Superior temporal gyrus (tissue), 1 donor: ENCODE measurements at regions not wholly inside any gene's neighbourhood (a gene's known extent, or its start where the extent isn't known, plus 50 kb on each side); places are given as distances from the start of the nearest gene placed in this dataset.
A peak's percentile ranks its signal among the peaks of the same experiment; 100 is the strongest.

Experiments
- DNase-seq: peaks from one replicate; pipeline ENCODE4 v3.0.0-alpha.2; 2016; ENCODE audit errors: extremely low spot score

DNA sequence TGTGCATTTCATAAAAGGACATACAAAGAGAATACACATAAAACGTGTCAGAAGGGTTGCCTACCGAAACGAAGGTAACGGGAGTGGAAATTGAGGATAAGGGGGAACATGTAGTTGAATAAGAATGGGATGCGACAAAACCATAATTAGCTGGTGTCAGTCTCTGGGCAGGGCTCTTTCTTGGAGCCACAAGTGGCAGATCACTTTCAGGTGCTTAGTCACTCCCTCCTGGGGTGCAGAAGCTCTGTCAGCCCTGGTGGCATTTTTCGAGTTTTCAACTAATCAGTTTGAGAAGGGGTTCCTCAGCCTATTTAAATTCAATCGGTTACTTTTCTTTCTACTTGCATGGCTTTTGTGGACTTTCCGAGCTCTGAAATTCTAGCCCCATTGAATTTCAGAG is 133.9 kb upstream of the IGSF21 start:
- no peak for DNase-seq

- no peak for DNase-seq
Measured at GRCh38 chr1:17976854-17977253, 130.7 kb upstream of the IGSF21 start.

- no peak for DNase-seq
Measured at GRCh38 chr1:17978016-17978415, 129.6 kb upstream of the IGSF21 start.

- DNase-seq: no peak
Measured at GRCh38 chr1:17979815-17980214, 127.8 kb upstream of the IGSF21 start.

- no peak for DNase-seq
Measured at GRCh38 chr1:17982197-17982596, 125.4 kb upstream of the IGSF21 start.

GRCh38 chr1:17984583-17984982 is 123.0 kb upstream of the IGSF21 start:
- peak; percentile 49 for DNase-seq

- DNase-seq: no peak
Measured at GRCh38 chr1:17986156-17986555, 121.4 kb upstream of the IGSF21 start.

- DNase-seq: no peak
Measured at GRCh38 chr1:17990401-17990800, 117.2 kb upstream of the IGSF21 start.

DNA sequence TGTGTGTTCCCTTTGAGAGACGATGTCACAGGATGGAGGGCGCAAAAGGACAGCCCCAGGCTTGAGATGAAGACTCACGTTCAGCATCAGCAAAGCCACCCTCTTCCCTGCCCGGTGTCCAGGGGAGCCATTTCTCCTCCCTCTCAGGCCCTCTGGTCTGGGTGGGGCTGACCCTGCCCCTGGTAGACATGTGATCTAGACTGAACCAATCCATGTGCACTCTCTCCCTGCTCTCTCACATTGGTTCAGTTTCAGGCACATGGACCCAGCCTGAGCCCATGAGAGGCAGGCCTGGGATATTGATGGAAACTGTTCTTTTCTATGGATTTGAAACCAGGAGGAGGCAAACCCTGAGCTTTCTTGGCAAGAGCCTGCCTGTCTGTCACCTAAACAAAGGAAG is 115.6 kb upstream of the IGSF21 start:
- DNase-seq: no peak

GRCh38 chr1:17992800-17993199 is 114.8 kb upstream of the IGSF21 start:
- no peak for DNase-seq

- DNase-seq: no peak
Measured at GRCh38 chr1:17994046-17994445, 113.6 kb upstream of the IGSF21 start.

GRCh38 chr1:17995480-17995879 is 112.1 kb upstream of the IGSF21 start:
- DNase-seq: no peak

GRCh38 chr1:17998889-17999288 is 108.7 kb upstream of the IGSF21 start:
- DNase-seq: no peak

- no peak for DNase-seq
Measured at GRCh38 chr1:17999884-18000283, 107.7 kb upstream of the IGSF21 start.

GRCh38 chr1:18001725-18002124 is 105.9 kb upstream of the IGSF21 start:
- DNase-seq: peak; percentile 40

GRCh38 chr1:18004278-18004677 is 103.3 kb upstream of the IGSF21 start:
- no peak for DNase-seq

- DNase-seq: no peak
Measured at GRCh38 chr1:18005238-18005637, 102.4 kb upstream of the IGSF21 start.

DNA sequence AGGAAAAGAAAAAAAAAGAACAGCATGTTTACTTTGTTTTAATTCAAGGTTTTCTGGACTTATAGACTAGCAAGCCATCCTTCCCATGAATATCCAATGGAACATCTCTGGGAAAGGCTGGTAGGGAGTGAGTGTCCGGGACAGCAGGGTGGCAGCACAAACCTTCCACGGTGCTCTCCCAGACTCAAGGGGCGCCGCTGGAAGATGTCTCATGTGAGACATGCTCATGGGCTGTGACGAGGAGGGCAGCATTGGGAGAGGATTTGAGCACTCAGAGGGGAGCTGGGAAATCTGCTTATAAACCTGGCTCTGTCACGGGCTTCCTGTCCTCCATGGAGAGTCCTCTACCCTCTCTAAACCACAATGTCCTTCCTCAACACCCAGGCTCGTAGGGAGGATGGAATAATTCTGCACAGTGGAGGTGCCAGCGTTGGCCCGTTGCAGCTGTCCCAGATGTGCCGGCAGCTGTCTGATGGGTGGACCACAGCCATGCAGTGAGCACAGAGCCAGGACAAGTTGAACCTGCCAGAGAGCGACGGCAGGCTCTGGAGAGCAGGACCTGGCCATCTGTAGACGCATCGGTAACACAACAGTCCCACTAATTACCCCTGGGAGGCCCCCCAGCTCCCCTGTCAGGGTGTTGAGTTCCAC is 100.1 kb upstream of the IGSF21 start:
- no peak for DNase-seq

- peak; percentile 29 for DNase-seq
Measured at GRCh38 chr1:18008081-18008480, 99.5 kb upstream of the IGSF21 start.

GRCh38 chr1:18009055-18009454 is 98.5 kb upstream of the IGSF21 start:
- DNase-seq: no peak

DNA sequence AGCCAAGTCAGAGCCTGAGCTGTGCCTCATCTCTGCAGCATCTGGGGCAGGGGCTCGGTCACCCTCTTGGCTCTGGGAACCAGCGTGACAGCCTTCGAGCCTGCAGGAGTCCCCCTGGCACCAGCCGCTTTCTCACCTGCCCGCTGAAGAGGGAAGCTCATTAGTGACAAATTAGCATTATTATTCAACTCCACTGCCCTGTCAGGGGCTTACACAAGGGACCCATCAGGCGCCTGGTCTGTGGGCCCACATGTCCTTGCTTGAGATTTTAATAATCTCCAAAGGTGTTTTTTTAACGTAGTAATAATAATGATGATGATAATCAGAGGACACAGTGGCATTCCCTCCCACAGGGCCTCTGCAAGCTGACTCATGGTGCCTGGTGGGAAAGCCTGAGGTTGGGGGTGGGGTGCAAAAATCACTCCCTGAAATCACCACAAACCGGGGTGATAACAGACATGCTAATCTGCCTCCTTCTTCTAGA is 98.1 kb upstream of the IGSF21 start:
- no peak for DNase-seq

GRCh38 chr1:18010408-18010807 is 97.2 kb upstream of the IGSF21 start:
- DNase-seq: no peak

DNA sequence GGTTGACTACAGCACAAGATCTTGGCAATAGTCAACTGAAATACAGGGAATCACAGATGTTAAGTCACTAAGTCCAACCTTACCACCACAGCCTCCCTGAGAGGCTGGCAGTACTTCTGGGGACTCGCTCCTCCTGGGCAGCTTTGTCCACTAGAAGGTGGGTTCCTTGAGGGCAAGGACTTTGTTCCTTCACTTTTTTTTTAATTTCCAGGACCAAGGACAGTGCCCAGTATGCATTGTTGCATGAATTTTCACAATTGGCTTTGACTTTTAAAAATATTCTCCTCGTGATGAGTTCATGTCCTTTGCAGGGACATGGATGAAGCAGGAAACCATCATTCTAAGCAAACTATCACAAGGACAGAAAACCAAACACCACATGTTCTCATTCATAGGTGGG is 96.7 kb upstream of the IGSF21 start:
- DNase-seq: no peak

GRCh38 chr1:18011703-18012102 is 95.9 kb upstream of the IGSF21 start:
- DNase-seq: no peak
